CD4-positive, alpha-beta T cell (primary cell): ENCODE measurements at regions not wholly inside any gene's neighbourhood (a gene's known extent, or its start where the extent isn't known, plus 50 kb on each side); places are given as distances from the start of the nearest gene placed in this dataset.

Experiments
- ATAC-seq: fragments of 200-7000 bp; cut with Tn5 transposase; one replicate; pipeline ENCODE4 v1.10.0; 2022; ENCODE audit warnings: mild to moderate bottlenecking; ENCODE audit not compliant: poor library complexity
- CTCF ChIA-PET: fragments of 350-600 bp; sonication (Branson Sonifier 250); formaldehyde crosslinking; loops from one replicate; lab custom pipeline; 2021; ENCODE audit warnings: antibody characterized with exemption, inconsistent platforms; lab: Charles Lee
- POLR2A ChIA-PET: fragments of 350-600 bp; sonication (Branson Sonifier 250); formaldehyde crosslinking; loops from one replicate; lab custom pipeline; 2021; ENCODE audit warnings: antibody characterized with exemption, inconsistent platforms; lab: Charles Lee
- DNase-seq, 14 experiments: peaks; one replicate each; pipeline ENCODE4 v3.0.0-alpha.2; 2013 to 2020; ENCODE audit warnings: mixed read lengths in 2 of 14
- H3K27ac ChIP-seq, 2 donors: one replicate each; pipeline versions ENCODE4 v1.5.1 to v1.7.0; 2013; ENCODE audit warnings: low read length in 2 of 2, low read depth in 1 of 2, mild to moderate bottlenecking in 1 of 2
- H3K27me3 ChIP-seq, 2 experiments: 1 replicate in 1 of 2; 2 replicates in 1 of 2; pipeline versions ENCODE4 v1.6.1 to v1.7.0; 2013; ENCODE audit warnings: low read length in 2 of 2, control low read depth in 1 of 2, mild to moderate bottlenecking in 1 of 2, moderate library complexity in 1 of 2; ENCODE audit not compliant: insufficient read depth in 2 of 2, control insufficient read depth in 1 of 2
- H3K36me3 ChIP-seq: one replicate; pipeline ENCODE4 v1.6.1; 2013; ENCODE audit warnings: low read length, control low read depth; ENCODE audit not compliant: insufficient read depth
- H3K4me1 ChIP-seq: one replicate; pipeline ENCODE4 v1.6.1; 2013; ENCODE audit warnings: low read length, control low read depth; ENCODE audit not compliant: insufficient read depth
- H3K4me3 ChIP-seq: one replicate; pipeline ENCODE4 v1.5.1; 2013; ENCODE audit warnings: mild to moderate bottlenecking, low read length, moderate library complexity
- H3K9me3 ChIP-seq, 2 experiments: 1 replicate in 1 of 2; 2 replicates in 1 of 2; pipeline versions ENCODE4 v1.6.1 to v1.7.0; 2013; ENCODE audit warnings: low read length in 2 of 2, mild to moderate bottlenecking in 2 of 2, control low read depth in 1 of 2, moderate library complexity in 1 of 2; ENCODE audit not compliant: control insufficient read depth in 1 of 2, insufficient read depth in 1 of 2
- H3K27ac Mint-ChIP-seq: one replicate; pipeline ENCODE4 v1.8.0; 2020; ENCODE audit warnings: mixed read lengths
- H3K27me3 Mint-ChIP-seq: one replicate; pipeline ENCODE4 v1.8.0; 2021; ENCODE audit warnings: mixed read lengths
- H3K36me3 Mint-ChIP-seq: one replicate; pipeline ENCODE4 v1.8.0; 2021; ENCODE audit warnings: low read depth, mixed read lengths
- H3K4me1 Mint-ChIP-seq: one replicate; pipeline ENCODE4 v1.8.0; 2021; ENCODE audit warnings: low read depth, mixed read lengths
- H3K4me3 Mint-ChIP-seq: one replicate; pipeline ENCODE4 v1.8.0; 2020; ENCODE audit warnings: mild to moderate bottlenecking, mixed read lengths
- H3K9me3 Mint-ChIP-seq: one replicate; pipeline ENCODE4 v1.8.0; 2020; ENCODE audit warnings: mixed read lengths
- CTCF ChIP-seq: fragments of 200-600 bp; IDR thresholded peaks from one replicate; pipeline ENCODE4 v1.8.0; 2022; ENCODE audit warnings: antibody characterized with exemption, mild to moderate bottlenecking
- intact Hi-C, 2 experiments: fragments of 100-400 bp; cut with DNase I in 1 of 2; cut with micrococcal nuclease in 1 of 2; formaldehyde crosslinking; loops; one replicate each; pipeline versions ENCODE4 v1.15.1 to v1.9.0; 2023 to 2025; cut with DNase I, micrococcal nuclease

GRCh38 chr9:12394105-12394504 lies 299.1 kb upstream of the TYRP1 start:
- no peaks in the 10 kb centered on the region for H3K36me3 Mint-ChIP-seq
- ChIA-PET CTCF (no interaction called here), POLR2A (no interaction called here)
- ATAC-seq, result no peak
- DNase-seq, result no peak
- no peaks in the 10 kb centered on the region for H3K27me3 Mint-ChIP-seq
- no peak overlapping the region for H3K4me3 Mint-ChIP-seq
- H3K4me1 Mint-ChIP-seq, result no peaks in the 10 kb centered on the region
- Histone ChIP-seq H3K36me3 (no peaks in the 10 kb centered on the region), H3K4me1 (no peaks in the 10 kb centered on the region), H3K27ac (no peak overlapping the region), H3K27me3 (no peaks in the 10 kb centered on the region), H3K9me3 (peaks cover 0 to 3% of the 10 kb centered on the region in 2 experiments), H3K4me3 (no peak overlapping the region)
- H3K27ac Mint-ChIP-seq, result no peak overlapping the region
- intact Hi-C loops, result no loop called here
- TF ChIP-seq CTCF, result no peak
- H3K9me3 Mint-ChIP-seq, result peaks cover 11% of the 10 kb centered on the region

GRCh38 chr9:12403721-12404120 lies 289.5 kb upstream of the TYRP1 start:
- DNase-seq, result no peak
- H3K9me3 Mint-ChIP-seq, result peaks cover 10% of the 10 kb centered on the region
- no peaks in the 10 kb centered on the region for H3K36me3 Mint-ChIP-seq

DNA sequence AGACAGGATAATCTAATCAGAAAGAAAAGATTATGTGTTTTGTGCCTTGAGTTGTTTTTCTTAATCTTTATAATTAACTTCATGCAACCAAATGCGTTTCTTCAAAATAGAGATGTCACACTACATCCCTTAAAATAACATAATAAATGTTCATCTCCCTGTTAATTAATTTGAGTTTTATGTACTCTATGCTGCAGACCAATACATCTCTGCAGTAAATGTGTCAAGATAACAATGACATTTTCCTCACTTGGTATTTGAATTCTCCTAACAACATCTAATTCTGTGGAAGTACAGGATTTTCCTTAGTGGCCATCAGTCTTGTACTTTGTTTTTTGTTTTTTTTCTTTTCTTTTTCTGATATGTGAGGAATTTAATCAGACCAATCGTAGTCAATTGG lies 279.2 kb upstream of the TYRP1 start:
- H3K9me3 ChIP-seq, result peaks cover 0 to 4% of the 10 kb centered on the region in 2 experiments
- no peak overlapping the region for H3K27ac ChIP-seq
- no peaks in the 10 kb centered on the region for H3K27me3 ChIP-seq
- CTCF ChIA-PET, result no interaction called here
- H3K27me3 Mint-ChIP-seq, result no peaks in the 10 kb centered on the region
- ATAC-seq (no peak), DNase-seq (no peak)
- intact Hi-C loops, result no loop called here
- POLR2A ChIA-PET, result no interaction called here
- H3K36me3 ChIP-seq, result no peaks in the 10 kb centered on the region
- no peak for TF ChIP-seq CTCF
- no peaks in the 10 kb centered on the region for H3K4me1 ChIP-seq
- H3K4me3 ChIP-seq, result no peak overlapping the region
- no peak overlapping the region for H3K4me3 Mint-ChIP-seq
- H3K4me1 Mint-ChIP-seq, result no peaks in the 10 kb centered on the region
- peaks cover 15% of the 10 kb centered on the region for H3K9me3 Mint-ChIP-seq
- no peak overlapping the region for H3K27ac Mint-ChIP-seq
- H3K36me3 Mint-ChIP-seq, result no peaks in the 10 kb centered on the region

More at GRCh38 chr9:12403721-12404120, 289.5 kb upstream of the TYRP1 start:
- POLR2A ChIA-PET, result no interaction called here
- Mint-ChIP-seq H3K4me1 (no peaks in the 10 kb centered on the region), H3K4me3 (no peak overlapping the region), H3K27ac (no peak overlapping the region), H3K27me3 (no peaks in the 10 kb centered on the region)
- Histone ChIP-seq H3K4me3 (no peak overlapping the region), H3K36me3 (no peaks in the 10 kb centered on the region), H3K27ac (no peak overlapping the region), H3K9me3 (no peaks in the 10 kb centered on the region), H3K4me1 (no peaks in the 10 kb centered on the region), H3K27me3 (no peaks in the 10 kb centered on the region)
- ATAC-seq, result no peak
- CTCF ChIA-PET, result no interaction called here
- TF ChIP-seq CTCF, result no peak
- intact Hi-C loops, result no loop called here
